ENCODE measurements at regions not wholly inside any gene's neighbourhood (a gene's known extent, or its start where the extent isn't known, plus 50 kb on each side); places are given as distances from the start of the nearest gene placed in this dataset.
A peak's percentile ranks its signal among the peaks of the same experiment; 100 is the strongest.
"Not testable (repeated sequence)": the region's sequence is repeated elsewhere in the genome, so short reads cannot be mapped to it uniquely, and the experiment has no call there.

GRCh38 chr6:140844167-140844566 lies 1288.6 kb upstream of the GJE1 start:
- DNase-seq: no peak

- peak; percentile 72 for DNase-seq
These were observed 1299.3 kb upstream of the GJE1 start for GRCh38 chr6:140833408-140833807.

GRCh38 chr6:140830666-140831065 lies 1302.1 kb upstream of the GJE1 start:
- DNase-seq: no peak

GRCh38 chr6:140828856-140829255 lies 1303.9 kb upstream of the GJE1 start:
- DNase-seq: no peak

DNA sequence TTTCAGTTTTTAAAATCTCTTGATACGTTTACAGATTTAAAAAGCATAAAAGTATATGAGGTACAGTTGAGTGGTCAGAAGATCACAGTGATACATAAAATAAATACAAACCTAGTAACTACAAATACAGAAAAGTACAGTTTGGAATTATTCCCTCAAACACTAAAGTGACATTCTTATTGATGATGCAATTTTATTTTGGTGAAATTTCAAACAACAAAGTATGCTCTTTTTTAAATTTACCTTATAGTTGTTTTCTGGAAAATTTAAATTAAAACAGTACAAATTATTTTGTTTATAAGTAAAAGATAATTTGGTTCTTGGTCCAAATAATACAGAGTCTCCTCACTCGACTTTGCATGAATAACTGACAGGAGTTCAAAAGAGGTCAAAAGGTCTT lies 1305.1 kb upstream of the GJE1 start:
- no peak for DNase-seq

DNA sequence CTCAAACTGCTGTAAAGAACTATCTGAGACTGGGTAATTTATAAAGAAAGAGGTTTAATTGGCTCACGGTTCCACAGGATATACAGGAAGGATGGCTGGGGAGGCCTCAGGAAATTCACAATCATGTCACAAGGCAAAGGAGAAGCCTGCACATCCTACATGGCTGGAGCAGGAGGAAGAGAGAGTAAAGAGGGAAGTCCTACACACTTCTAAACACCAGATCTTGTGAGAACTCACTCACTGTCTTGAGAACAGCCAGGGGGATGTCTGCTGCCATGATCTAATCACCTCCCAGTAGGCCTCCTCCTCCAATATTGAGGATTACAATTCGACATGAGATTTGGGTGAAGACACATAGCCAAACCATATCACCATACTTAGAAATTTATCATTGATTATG lies 1307.0 kb upstream of the GJE1 start:
- no peak for DNase-seq

- DNase-seq: no peak
These were observed 1308.1 kb upstream of the GJE1 start for GRCh38 chr6:140824595-140824994.

- no peak for DNase-seq
These were observed 1311.5 kb upstream of the GJE1 start for GRCh38 chr6:140821196-140821595.

- DNase-seq: no peak
These were observed 1315.5 kb upstream of the GJE1 start for GRCh38 chr6:140817176-140817575.

DNA sequence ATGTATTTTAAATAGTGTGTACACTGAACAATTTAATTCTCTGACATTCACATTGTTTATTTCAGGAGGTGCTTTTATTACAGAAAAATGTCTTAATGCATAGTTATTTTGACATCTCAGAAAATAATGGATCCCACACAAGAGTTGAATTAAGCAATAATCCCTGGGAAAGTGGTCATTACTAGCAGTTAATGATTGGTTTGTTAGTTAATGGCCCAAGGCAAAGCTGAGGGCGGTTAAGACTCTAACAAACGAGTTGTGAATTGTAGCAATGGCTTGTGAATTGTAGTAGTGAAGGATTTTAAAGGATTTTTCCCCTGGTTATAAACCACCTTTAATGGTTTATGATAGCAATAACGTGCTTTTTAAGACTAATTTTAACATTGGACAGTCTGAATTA lies 1316.0 kb upstream of the GJE1 start:
- DNase-seq: no peak

- no peak for DNase-seq
These were observed 1320.1 kb upstream of the GJE1 start for GRCh38 chr6:140812636-140813035.

- no peak for DNase-seq
These were observed 1321.1 kb upstream of the GJE1 start for GRCh38 chr6:140811642-140812041.

DNA sequence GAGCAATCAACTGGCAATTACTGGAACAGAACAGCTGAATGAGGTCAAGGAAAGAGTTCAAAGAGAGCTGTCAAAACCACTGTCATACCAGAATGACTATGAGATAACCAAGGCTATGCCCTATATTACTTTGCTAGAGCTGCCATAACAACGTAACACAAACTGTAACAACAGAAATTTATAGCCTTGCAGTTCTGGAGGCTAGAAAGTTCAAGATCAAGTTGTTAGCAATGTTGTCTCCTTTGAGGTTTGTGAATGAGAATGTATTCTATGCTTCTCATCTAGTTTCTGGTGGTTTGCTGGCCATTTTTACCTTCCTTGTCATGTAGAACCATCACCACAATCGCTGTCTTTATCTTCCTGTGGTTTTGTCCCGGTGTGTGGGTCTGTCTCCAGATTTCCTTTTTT lies 1323.0 kb upstream of the GJE1 start:
- no peak for DNase-seq

GRCh38 chr6:140806431-140806830 lies 1326.3 kb upstream of the GJE1 start:
- DNase-seq: no peak

DNA sequence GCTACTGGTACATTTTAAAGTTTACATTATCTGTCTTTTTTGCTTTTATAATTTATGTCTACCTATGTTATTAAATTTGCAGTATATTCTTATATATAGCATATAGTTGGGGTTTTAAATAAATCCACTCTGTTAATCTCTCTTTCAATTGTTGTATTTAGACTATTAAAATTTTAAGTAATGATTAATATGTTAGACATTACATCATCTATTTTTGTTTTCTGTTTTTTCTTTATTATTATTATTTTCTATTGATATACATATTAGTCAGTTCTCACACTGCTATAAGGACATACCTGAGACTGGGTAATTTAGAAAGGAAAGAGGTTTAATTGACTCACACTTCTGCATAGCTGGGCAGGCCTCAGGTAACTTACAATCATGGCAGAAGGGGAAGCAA lies 1338.2 kb upstream of the GJE1 start:
- DNase-seq: no peak

DNA sequence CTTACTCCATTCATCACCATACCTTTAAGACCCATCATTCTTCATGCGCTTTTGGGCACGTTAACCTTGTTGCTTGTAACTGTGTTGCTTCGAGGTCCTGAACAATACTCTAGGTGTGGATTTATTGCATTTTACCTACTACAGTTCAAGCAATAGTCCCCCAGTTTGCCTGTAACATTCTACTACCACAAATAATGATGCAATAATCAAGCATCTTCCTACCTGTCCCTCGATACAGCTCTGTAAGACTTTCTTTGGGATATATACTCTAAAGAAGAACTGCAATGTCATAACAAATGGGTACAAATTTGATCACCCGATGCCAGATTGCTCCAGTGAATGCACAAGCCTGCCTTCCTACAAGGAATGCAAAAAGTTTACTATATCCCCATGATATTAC lies 1342.6 kb upstream of the GJE1 start:
- no peak for DNase-seq

- no peak for DNase-seq
These were observed 1343.3 kb upstream of the GJE1 start for GRCh38 chr6:140789466-140789865.

GRCh38 chr6:140785926-140786325 lies 1346.8 kb upstream of the GJE1 start:
- no peak for DNase-seq

- no peak for DNase-seq
These were observed 1348.2 kb upstream of the GJE1 start for GRCh38 chr6:140784573-140784972.

DNA sequence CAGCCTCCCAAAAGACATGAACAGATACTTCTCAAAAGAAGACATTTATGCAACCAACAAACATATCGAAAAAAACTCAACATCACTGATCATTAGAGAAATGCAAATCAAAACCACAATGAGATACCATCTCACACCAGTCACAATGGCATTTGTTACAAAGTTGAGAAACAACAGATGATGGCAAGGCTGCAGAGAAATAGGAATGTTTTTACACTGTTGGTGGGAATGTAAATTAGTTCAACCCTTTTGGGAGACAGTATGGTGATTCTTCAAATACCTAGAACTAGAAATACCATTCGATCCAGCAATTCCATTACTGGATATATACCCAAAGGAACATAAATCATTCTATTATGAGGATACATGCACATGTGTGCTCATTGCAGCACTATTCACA lies 1349.2 kb upstream of the GJE1 start:
- not testable (repeated sequence) for DNase-seq

DNA sequence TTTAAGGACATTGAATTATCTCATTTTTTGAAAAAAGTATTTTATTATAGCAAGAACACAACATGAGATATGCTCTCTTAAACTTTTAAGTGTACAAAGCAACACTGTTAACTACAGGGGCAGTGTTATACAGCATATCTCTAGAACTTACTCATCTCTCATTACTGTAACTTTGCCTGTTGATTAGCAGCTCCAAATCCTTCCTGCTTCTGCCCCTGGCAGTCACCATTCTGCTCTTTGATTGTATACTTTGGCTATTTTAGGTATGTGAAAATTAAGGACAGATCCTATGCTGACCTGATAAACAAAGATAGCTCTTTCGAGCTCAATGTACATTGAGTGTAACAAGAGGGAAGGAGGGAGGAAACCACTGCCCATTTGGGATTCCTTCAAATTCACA lies 1349.8 kb upstream of the GJE1 start:
- no peak for DNase-seq

GRCh38 chr6:140779991-140780596 lies 1352.6 kb upstream of the GJE1 start:
- no peak for DNase-seq

- DNase-seq: no peak
These were observed 1353.4 kb upstream of the GJE1 start for GRCh38 chr6:140779341-140779740.

DNA sequence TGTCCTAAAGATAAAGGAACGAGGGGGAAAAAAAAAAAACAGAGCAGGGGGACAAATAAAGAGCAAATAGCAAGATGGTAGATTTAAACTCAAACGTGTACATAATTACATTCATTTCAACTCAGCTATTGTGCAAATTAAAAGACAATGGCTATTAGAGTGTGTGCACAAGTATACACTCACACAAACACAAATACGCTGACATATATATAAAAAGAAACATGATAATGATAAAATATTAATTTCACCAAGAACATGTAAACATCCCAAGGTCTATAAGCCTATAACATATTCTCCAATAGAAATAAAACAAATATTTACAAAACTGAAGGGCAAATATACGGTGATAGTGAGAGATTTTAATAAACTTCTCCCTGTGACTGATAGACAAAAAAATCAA lies 1354.9 kb upstream of the GJE1 start:
- DNase-seq: no peak

GRCh38 chr6:140775061-140775460 lies 1357.7 kb upstream of the GJE1 start:
- DNase-seq: no peak
